ENCODE measurements at regions not wholly inside any gene's neighbourhood (a gene's known extent, or its start where the extent isn't known, plus 50 kb on each side); places are given as distances from the start of the nearest gene placed in this dataset.

DNA sequence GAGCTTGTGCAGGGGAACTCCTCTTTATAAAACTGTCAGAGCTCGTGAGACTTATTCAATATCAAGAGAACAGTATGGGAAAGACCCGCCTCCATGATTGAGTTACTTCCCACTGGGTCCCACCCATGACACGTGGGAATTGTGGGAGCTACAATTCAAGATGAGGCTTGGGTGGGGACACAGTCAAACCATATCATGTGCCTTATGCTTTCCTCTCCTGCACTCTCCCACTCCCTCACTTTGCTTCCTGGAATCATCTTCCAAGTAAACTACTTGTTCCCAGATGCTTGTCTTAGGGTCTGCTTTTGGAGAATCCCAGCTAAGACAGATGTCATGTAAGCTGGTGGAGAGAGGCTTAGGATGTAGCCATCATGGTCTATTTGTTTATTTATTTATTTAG, 271.2 kb downstream of the HAPSTR1 start:
- TF ChIP-seq, protein P1, sequence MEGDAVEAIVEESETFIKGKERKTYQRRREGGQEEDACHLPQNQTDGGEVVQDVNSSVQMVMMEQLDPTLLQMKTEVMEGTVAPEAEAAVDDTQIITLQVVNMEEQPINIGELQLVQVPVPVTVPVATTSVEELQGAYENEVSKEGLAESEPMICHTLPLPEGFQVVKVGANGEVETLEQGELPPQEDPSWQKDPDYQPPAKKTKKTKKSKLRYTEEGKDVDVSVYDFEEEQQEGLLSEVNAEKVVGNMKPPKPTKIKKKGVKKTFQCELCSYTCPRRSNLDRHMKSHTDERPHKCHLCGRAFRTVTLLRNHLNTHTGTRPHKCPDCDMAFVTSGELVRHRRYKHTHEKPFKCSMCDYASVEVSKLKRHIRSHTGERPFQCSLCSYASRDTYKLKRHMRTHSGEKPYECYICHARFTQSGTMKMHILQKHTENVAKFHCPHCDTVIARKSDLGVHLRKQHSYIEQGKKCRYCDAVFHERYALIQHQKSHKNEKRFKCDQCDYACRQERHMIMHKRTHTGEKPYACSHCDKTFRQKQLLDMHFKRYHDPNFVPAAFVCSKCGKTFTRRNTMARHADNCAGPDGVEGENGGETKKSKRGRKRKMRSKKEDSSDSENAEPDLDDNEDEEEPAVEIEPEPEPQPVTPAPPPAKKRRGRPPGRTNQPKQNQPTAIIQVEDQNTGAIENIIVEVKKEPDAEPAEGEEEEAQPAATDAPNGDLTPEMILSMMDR (IDR thresholded peaks at IDR 0.05): no peak
- no peak for TF ChIP-seq POLR2A (IDR thresholded peaks at IDR 0.05)
